Fibroblast of lung (primary cell): ENCODE measurements at regions not wholly inside any gene's neighbourhood (a gene's known extent, or its start where the extent isn't known, plus 50 kb on each side); places are given as distances from the start of the nearest gene placed in this dataset.

Source experiments
- DNase-seq, 2 donors: peaks; one replicate each; pipeline versions ENCODE4 v3.0.0 to v3.0.0-alpha.2; 2010; ENCODE audit warnings: low read depth in 2 of 2
- H2AFZ ChIP-seq: 2 replicates; pipeline ENCODE4 v1.5.1; 2012; ENCODE audit warnings: low read length, control low read depth, inconsistent platforms
- H3K27ac ChIP-seq: 2 replicates; pipeline ENCODE4 v1.5.1; 2011; ENCODE audit warnings: low read length, control low read depth; ENCODE audit not compliant: insufficient read depth
- H3K27me3 ChIP-seq: 2 replicates; pipeline ENCODE4 v1.5.1; 2011; ENCODE audit warnings: mild to moderate bottlenecking, low read length; ENCODE audit not compliant: control insufficient read depth, insufficient read depth
- H3K36me3 ChIP-seq: 2 replicates; pipeline ENCODE4 v1.5.1; 2011; ENCODE audit warnings: low read length; ENCODE audit not compliant: control insufficient read depth, insufficient read depth
- H3K4me1 ChIP-seq: 2 replicates; pipeline ENCODE4 v1.5.1; 2011; ENCODE audit warnings: low read length; ENCODE audit not compliant: control insufficient read depth, insufficient read depth; ENCODE audit errors: extremely low read depth
- H3K4me2 ChIP-seq: 2 replicates; pipeline ENCODE4 v1.5.1; 2011; ENCODE audit warnings: low read length, control low read depth; ENCODE audit not compliant: insufficient read depth; ENCODE audit errors: extremely low read depth
- H3K4me3 ChIP-seq, 4 experiments: fragments of 200-600 bp in 1 of 4; sonication (generic) in 1 of 4; replicated peaks in 1 of 4; 2 replicates each; pipeline ENCODE4 v1.5.1; 2011 to 2016; ENCODE audit warnings: low read length in 4 of 4, low read depth in 3 of 4, mild to moderate bottlenecking in 3 of 4, control low read depth in 2 of 4, inconsistent platforms in 1 of 4, mixed read lengths in 1 of 4; ENCODE audit not compliant: insufficient read depth in 1 of 4; ENCODE audit errors: control extremely low read depth in 1 of 4
- H3K79me2 ChIP-seq: 2 replicates; pipeline ENCODE4 v1.5.1; 2012; ENCODE audit warnings: mild to moderate bottlenecking, low read length, inconsistent platforms; ENCODE audit not compliant: control insufficient read depth, insufficient read depth
- H3K9ac ChIP-seq: 2 replicates; pipeline ENCODE4 v1.5.1; 2011; ENCODE audit warnings: mild to moderate bottlenecking, low read length, control low read depth; ENCODE audit not compliant: insufficient read depth
- H3K9me3 ChIP-seq: 2 replicates; pipeline ENCODE4 v1.5.1; 2012; ENCODE audit warnings: low read depth, low read length; ENCODE audit not compliant: control insufficient read depth, insufficient read depth
- H4K20me1 ChIP-seq: 2 replicates; pipeline ENCODE4 v1.5.1; 2011; ENCODE audit warnings: low read length; ENCODE audit not compliant: control insufficient read depth, insufficient read depth; ENCODE audit errors: extremely low read depth
- EZH2 ChIP-seq: IDR thresholded peaks from 2 replicates; pipeline ENCODE4 v1.5.1; 2012; ENCODE audit warnings: low read length, control low read depth, mild to moderate bottlenecking; ENCODE audit errors: missing control alignments
- TF ChIP-seq, protein P1 (sequence below), 2 donors: IDR thresholded peaks in 1 of 2; conservative IDR thresholded peaks in 1 of 2; 1 replicate in 1 of 2; 2 replicates in 1 of 2; pipeline ENCODE4 v1.5.1; 2011 to 2012; ENCODE audit warnings: low read length in 2 of 2, control low read depth in 1 of 2, inconsistent platforms in 1 of 2, low read depth in 1 of 2, mild to moderate bottlenecking in 1 of 2

DNA sequence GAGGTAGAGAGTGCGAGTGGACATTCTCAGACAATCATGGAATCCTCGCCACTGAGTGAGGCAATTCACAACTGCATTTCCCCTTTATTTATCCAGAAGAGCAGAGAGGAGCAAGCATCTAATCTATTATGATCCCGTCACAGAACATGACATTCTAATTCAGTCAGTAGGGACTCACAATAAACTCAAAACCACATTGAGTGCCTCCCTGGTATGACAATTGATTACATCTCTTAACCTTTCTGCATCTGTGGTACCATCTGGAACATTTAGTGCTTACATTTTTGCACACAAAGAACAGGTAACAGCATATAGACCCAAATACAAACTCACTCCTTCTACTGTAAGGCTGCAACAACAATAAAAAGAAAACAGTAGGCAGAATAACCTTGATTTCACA is 517.2 kb downstream of the GBE1 start:
- no peaks in the 10 kb centered on the region for H3K36me3 ChIP-seq
- no peak overlapping the region for H3K4me2 ChIP-seq
- no peak for TF ChIP-seq EZH2
- TF ChIP-seq, protein P1, sequence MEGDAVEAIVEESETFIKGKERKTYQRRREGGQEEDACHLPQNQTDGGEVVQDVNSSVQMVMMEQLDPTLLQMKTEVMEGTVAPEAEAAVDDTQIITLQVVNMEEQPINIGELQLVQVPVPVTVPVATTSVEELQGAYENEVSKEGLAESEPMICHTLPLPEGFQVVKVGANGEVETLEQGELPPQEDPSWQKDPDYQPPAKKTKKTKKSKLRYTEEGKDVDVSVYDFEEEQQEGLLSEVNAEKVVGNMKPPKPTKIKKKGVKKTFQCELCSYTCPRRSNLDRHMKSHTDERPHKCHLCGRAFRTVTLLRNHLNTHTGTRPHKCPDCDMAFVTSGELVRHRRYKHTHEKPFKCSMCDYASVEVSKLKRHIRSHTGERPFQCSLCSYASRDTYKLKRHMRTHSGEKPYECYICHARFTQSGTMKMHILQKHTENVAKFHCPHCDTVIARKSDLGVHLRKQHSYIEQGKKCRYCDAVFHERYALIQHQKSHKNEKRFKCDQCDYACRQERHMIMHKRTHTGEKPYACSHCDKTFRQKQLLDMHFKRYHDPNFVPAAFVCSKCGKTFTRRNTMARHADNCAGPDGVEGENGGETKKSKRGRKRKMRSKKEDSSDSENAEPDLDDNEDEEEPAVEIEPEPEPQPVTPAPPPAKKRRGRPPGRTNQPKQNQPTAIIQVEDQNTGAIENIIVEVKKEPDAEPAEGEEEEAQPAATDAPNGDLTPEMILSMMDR (conservative IDR thresholded peaks at IDR 0.05 in 1 of 2, IDR thresholded peaks at IDR 0.05 in 1 of 2; ENCODE audit: low read depth in 1 of 2, low read length in 2 of 2) = no peak
- H3K27ac ChIP-seq = no peak overlapping the region
- H3K79me2 ChIP-seq = no peaks in the 10 kb centered on the region
- no peaks in the 10 kb centered on the region for H3K9me3 ChIP-seq
- no peak for DNase-seq
- no peak overlapping the region for H2AFZ ChIP-seq
- no peaks in the 10 kb centered on the region for H3K4me1 ChIP-seq
- H3K4me3 ChIP-seq = no peak overlapping the region
- no peaks in the 10 kb centered on the region for H4K20me1 ChIP-seq
- no peak overlapping the region for H3K9ac ChIP-seq
- no peaks in the 10 kb centered on the region for H3K27me3 ChIP-seq

DNA sequence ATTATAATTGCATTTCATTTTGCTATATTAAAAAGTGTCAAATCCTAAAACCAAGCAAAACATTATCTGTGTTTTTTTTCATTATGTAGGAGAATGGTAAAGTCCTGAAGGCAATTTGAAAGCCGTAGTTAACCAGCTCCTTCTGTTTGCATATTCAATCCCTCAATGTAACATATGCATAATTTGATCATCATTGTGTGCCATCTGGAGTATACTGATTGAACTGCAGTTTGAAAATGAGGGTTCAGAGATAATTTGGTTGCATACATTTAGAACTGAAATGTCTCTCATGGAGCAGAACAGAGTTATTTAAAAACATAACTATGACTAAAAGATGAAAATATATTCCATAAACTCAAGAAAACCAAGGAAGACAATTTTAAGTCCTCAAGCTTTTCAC is 518.6 kb downstream of the GBE1 start:
- no peaks in the 10 kb centered on the region for H3K36me3 ChIP-seq
- TF ChIP-seq, protein P1 (conservative IDR thresholded peaks at IDR 0.05 in 1 of 2, IDR thresholded peaks at IDR 0.05 in 1 of 2; ENCODE audit: low read depth in 1 of 2, low read length in 2 of 2) = peak; percentile 44 to 64
- TF ChIP-seq EZH2 = no peak
- no peaks in the 10 kb centered on the region for H3K79me2 ChIP-seq
- H3K4me3 ChIP-seq = no peak overlapping the region
- no peaks in the 10 kb centered on the region for H3K4me1 ChIP-seq
- H3K27me3 ChIP-seq = no peaks in the 10 kb centered on the region
- no peak overlapping the region for H3K9ac ChIP-seq
- H3K4me2 ChIP-seq = no peak overlapping the region
- H4K20me1 ChIP-seq = no peaks in the 10 kb centered on the region
- no peaks in the 10 kb centered on the region for H3K9me3 ChIP-seq
- H3K27ac ChIP-seq = no peak overlapping the region
- H2AFZ ChIP-seq = no peak overlapping the region
- peak; percentile 24 to 38 for DNase-seq

DNA sequence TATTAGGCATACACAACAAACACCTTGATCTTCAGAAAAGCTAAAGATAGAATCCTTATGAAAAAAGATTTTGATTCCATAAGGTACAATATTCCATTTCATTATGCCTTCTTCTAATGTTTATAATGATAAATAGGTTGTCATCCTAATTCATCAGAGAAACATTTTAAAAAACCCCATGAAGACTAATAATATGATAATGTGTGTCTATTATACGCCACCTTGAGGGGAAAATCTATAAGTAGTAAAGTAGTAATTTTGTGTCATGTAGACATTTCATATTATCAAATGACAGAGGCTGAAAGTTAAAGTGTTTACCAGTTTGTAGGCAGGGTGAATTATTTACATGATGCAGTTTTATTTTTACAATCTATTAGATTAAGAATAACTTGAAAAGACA is 524.3 kb downstream of the GBE1 start:
- no peaks in the 10 kb centered on the region for H4K20me1 ChIP-seq
- no peak for DNase-seq

More for the DNA sequence above, 524.3 kb downstream of the GBE1 start:
- Histone ChIP-seq H3K4me2 (no peak overlapping the region), H3K4me1 (no peaks in the 10 kb centered on the region), H3K36me3 (no peaks in the 10 kb centered on the region), H3K9me3 (no peaks in the 10 kb centered on the region), H3K4me3 (no peak overlapping the region), H3K27me3 (no peaks in the 10 kb centered on the region), H2AFZ (no peak overlapping the region), H3K9ac (no peak overlapping the region), H3K27ac (no peak overlapping the region), H3K79me2 (no peaks in the 10 kb centered on the region)
- no peak for TF ChIP-seq EZH2
- TF ChIP-seq, protein P1 (conservative IDR thresholded peaks at IDR 0.05 in 1 of 2, IDR thresholded peaks at IDR 0.05 in 1 of 2; ENCODE audit: low read depth in 1 of 2, low read length in 2 of 2) = no peak
